ENCODE measurements at regions not wholly inside any gene's neighbourhood (a gene's known extent, or its start where the extent isn't known, plus 50 kb on each side); places are given as distances from the start of the nearest gene placed in this dataset.

- TF ChIP-seq NFRKB (IDR thresholded peaks at IDR 0.05), result no peak
- TF ChIP-seq SP1 (IDR thresholded peaks at IDR 0.05), result no peak
Observed at GRCh38 chr6:144778056-144778455, 492.9 kb downstream of the UTRN start.
